ENCODE measurements at regions not wholly inside any gene's neighbourhood (a gene's known extent, or its start where the extent isn't known, plus 50 kb on each side); places are given as distances from the start of the nearest gene placed in this dataset.

DNA sequence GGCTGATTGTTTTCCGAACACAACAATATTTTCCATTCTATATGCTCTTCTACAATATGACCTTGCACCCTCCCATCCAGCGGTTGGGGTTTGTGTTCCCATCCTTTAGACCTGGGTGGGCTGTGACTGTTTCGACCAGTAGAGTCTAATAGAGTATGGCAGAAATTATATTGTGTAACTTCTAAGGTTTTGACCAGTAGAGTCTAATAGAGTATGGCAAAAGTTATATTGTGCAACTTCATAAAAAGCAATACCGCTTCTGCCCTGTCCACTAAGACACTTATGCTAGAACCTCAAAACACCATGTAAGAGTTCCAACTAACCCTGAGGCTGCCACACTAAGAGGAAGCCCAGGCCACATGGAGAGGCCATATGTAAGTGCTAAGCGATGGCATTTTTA is 719.7 kb upstream of the TBX3 start:
- Histone ChIP-seq H2AFZ (ENCODE audit: low read depth, low read length) (no peak overlapping the region), H3K27ac (ENCODE audit: low read length) (no peak overlapping the region), H3F3A (ENCODE audit: insufficient read depth, low read length, poor library complexity, severe bottlenecking) (no peaks in the 10 kb centered on the region), H3K9me2 (ENCODE audit: insufficient read depth, low read length) (no peaks in the 10 kb centered on the region), H3K36me3 (ENCODE audit: insufficient read depth, low read length) (no peaks in the 10 kb centered on the region), H3K4me2 (ENCODE audit: low read length) (no peak overlapping the region), H3K27me3 (ENCODE audit: insufficient read depth, low read depth, low read length) (no peaks in the 10 kb centered on the region), H3K79me2 (replicated peaks; ENCODE audit: insufficient read depth, low read length) (no peaks in the 10 kb centered on the region), H4K20me1 (ENCODE audit: insufficient read depth) (no peaks in the 10 kb centered on the region), H3K9ac (ENCODE audit: low read length) (no peak overlapping the region), H3K9me3 (ENCODE audit: low read length) (no peaks in the 10 kb centered on the region), H3K4me3 (ENCODE audit: low read length) (no peak overlapping the region)
- TF ChIP-seq, protein P1, sequence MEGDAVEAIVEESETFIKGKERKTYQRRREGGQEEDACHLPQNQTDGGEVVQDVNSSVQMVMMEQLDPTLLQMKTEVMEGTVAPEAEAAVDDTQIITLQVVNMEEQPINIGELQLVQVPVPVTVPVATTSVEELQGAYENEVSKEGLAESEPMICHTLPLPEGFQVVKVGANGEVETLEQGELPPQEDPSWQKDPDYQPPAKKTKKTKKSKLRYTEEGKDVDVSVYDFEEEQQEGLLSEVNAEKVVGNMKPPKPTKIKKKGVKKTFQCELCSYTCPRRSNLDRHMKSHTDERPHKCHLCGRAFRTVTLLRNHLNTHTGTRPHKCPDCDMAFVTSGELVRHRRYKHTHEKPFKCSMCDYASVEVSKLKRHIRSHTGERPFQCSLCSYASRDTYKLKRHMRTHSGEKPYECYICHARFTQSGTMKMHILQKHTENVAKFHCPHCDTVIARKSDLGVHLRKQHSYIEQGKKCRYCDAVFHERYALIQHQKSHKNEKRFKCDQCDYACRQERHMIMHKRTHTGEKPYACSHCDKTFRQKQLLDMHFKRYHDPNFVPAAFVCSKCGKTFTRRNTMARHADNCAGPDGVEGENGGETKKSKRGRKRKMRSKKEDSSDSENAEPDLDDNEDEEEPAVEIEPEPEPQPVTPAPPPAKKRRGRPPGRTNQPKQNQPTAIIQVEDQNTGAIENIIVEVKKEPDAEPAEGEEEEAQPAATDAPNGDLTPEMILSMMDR (IDR thresholded peaks at IDR 0.05; ENCODE audit: poor library complexity, severe bottlenecking) = no peak
- TF ChIP-seq SMC3 (conservative IDR thresholded peaks at IDR 0.05; ENCODE audit: poor library complexity) (no peak), POLR2AphosphoS5 (IDR thresholded peaks at IDR 0.05) (no peak)

DNA sequence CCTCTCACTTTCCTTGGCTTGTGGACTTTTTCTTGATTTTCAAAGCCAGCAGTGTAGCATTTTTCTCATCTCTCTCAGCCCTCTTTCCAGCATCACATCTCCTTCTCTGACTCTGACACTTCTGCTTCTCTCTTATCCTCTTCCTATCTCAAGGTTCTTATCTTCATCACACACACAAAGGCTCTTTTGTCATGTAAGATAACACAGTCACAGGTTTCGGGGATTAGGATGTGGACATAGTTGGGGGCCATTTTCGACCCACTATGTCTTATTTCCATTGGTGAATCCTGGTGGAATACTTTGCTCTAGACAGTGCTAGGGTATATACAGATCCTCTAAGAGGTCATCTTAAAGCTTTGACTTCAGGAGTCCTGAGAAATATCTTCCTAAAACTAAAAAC is 719.3 kb upstream of the TBX3 start:
- Histone ChIP-seq H4K20me1 (ENCODE audit: insufficient read depth) (no peaks in the 10 kb centered on the region), H3K27ac (ENCODE audit: low read length) (no peak overlapping the region), H3K79me2 (replicated peaks; ENCODE audit: insufficient read depth, low read length) (no peaks in the 10 kb centered on the region), H3K9me3 (ENCODE audit: low read length) (no peaks in the 10 kb centered on the region), H3K4me3 (ENCODE audit: low read length) (no peak overlapping the region), H3K9me2 (ENCODE audit: insufficient read depth, low read length) (no peaks in the 10 kb centered on the region), H2AFZ (ENCODE audit: low read depth, low read length) (no peak overlapping the region), H3F3A (ENCODE audit: insufficient read depth, low read length, poor library complexity, severe bottlenecking) (no peaks in the 10 kb centered on the region), H3K9ac (ENCODE audit: low read length) (no peak overlapping the region), H3K27me3 (ENCODE audit: insufficient read depth, low read depth, low read length) (no peaks in the 10 kb centered on the region), H3K4me2 (ENCODE audit: low read length) (no peak overlapping the region), H3K36me3 (ENCODE audit: insufficient read depth, low read length) (no peaks in the 10 kb centered on the region)
- TF ChIP-seq, protein P1 (IDR thresholded peaks at IDR 0.05; ENCODE audit: poor library complexity, severe bottlenecking) = no peak
- TF ChIP-seq SMC3 (conservative IDR thresholded peaks at IDR 0.05; ENCODE audit: poor library complexity) = no peak
- TF ChIP-seq EP300 (conservative IDR thresholded peaks at IDR 0.05; ENCODE audit: poor library complexity, severe bottlenecking) = no peak
- no peak for TF ChIP-seq TAF1 (IDR thresholded peaks at IDR 0.05; ENCODE audit: low read depth)
- TF ChIP-seq, protein P2, sequence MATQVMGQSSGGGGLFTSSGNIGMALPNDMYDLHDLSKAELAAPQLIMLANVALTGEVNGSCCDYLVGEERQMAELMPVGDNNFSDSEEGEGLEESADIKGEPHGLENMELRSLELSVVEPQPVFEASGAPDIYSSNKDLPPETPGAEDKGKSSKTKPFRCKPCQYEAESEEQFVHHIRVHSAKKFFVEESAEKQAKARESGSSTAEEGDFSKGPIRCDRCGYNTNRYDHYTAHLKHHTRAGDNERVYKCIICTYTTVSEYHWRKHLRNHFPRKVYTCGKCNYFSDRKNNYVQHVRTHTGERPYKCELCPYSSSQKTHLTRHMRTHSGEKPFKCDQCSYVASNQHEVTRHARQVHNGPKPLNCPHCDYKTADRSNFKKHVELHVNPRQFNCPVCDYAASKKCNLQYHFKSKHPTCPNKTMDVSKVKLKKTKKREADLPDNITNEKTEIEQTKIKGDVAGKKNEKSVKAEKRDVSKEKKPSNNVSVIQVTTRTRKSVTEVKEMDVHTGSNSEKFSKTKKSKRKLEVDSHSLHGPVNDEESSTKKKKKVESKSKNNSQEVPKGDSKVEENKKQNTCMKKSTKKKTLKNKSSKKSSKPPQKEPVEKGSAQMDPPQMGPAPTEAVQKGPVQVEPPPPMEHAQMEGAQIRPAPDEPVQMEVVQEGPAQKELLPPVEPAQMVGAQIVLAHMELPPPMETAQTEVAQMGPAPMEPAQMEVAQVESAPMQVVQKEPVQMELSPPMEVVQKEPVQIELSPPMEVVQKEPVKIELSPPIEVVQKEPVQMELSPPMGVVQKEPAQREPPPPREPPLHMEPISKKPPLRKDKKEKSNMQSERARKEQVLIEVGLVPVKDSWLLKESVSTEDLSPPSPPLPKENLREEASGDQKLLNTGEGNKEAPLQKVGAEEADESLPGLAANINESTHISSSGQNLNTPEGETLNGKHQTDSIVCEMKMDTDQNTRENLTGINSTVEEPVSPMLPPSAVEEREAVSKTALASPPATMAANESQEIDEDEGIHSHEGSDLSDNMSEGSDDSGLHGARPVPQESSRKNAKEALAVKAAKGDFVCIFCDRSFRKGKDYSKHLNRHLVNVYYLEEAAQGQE (IDR thresholded peaks at IDR 0.05; ENCODE audit: borderline replicate concordance) = no peak
- no peak for TF ChIP-seq RAD21 (conservative IDR thresholded peaks at IDR 0.05)
- TF ChIP-seq EZH2 (IDR thresholded peaks at IDR 0.05; ENCODE audit: borderline replicate concordance, insufficient read depth, low read length, poor library complexity, severe bottlenecking) = no peak
- TF ChIP-seq POLR2AphosphoS5 (IDR thresholded peaks at IDR 0.05) = no peak
- TF ChIP-seq MXI1 (conservative IDR thresholded peaks at IDR 0.05; ENCODE audit: poor library complexity, severe bottlenecking) = no peak
